Activated naive CD4-positive, alpha-beta T cell treated with anti-CD3 and anti-CD28 coated beads for 36 hours (primary cell): ENCODE measurements at regions not wholly inside any gene's neighbourhood (a gene's known extent, or its start where the extent isn't known, plus 50 kb on each side); places are given as distances from the start of the nearest gene placed in this dataset.

Experiments
- CTCF ChIA-PET: fragments of 350-600 bp; sonication (Branson Sonifier 250); formaldehyde crosslinking; loops from one replicate; lab custom pipeline; 2021; ENCODE audit warnings: antibody characterized with exemption; lab: Charles Lee
- DNase-seq: peaks from one replicate; pipeline ENCODE4 v3.0.0-alpha.2; 2020
- H3K27ac Mint-ChIP-seq: one replicate; pipeline ENCODE4 v1.8.0; 2021; ENCODE audit warnings: mild to moderate bottlenecking, mixed read lengths
- H3K27me3 Mint-ChIP-seq: one replicate; pipeline ENCODE4 v1.8.0; 2021; ENCODE audit warnings: low read depth, mixed read lengths
- H3K36me3 Mint-ChIP-seq: one replicate; pipeline ENCODE4 v1.8.0; 2021; ENCODE audit warnings: low read depth, mixed read lengths
- H3K4me1 Mint-ChIP-seq: one replicate; pipeline ENCODE4 v1.8.0; 2021; ENCODE audit warnings: low read depth, mixed read lengths
- H3K4me3 Mint-ChIP-seq: one replicate; pipeline ENCODE4 v1.8.0; 2021; ENCODE audit warnings: mild to moderate bottlenecking, moderate library complexity, mixed read lengths
- H3K9me3 Mint-ChIP-seq: one replicate; pipeline ENCODE4 v1.8.0; 2021; ENCODE audit warnings: mixed read lengths
- intact Hi-C: fragments of 100-400 bp; cut with micrococcal nuclease; formaldehyde crosslinking; loops from one replicate; pipeline ENCODE4 v1.15.1; 2023

DNA sequence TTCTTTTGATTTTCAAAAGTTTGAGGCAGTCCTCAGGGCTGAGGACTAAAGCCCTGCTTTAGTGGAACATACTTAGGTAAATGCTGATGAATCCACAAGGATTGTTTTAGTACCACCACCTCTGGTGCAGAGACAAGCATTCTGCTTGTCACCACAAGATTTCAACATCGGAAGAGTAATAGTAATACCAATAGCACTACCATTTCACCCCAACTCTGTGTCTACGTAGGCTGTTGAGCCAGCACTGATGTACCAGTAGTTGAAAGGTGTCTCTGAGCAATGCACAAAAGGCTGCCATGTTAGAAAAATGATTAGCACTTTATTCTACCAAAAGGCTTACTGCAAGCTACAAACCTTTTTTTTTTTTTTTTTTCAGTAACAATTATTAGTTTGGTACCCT, 213.2 kb upstream of the SLC24A2 start:
- intact Hi-C loops: no loop called here
- DNase-seq: no peak
- no peak overlapping the region for H3K27ac Mint-ChIP-seq
- peaks cover 34% of the 10 kb centered on the region for H3K4me1 Mint-ChIP-seq
- H3K36me3 Mint-ChIP-seq: no peaks in the 10 kb centered on the region
- CTCF ChIA-PET: no interaction called here
- no peak overlapping the region for H3K4me3 Mint-ChIP-seq
- peaks cover under 1% of the 10 kb centered on the region for H3K9me3 Mint-ChIP-seq
- no peaks in the 10 kb centered on the region for H3K27me3 Mint-ChIP-seq

DNA sequence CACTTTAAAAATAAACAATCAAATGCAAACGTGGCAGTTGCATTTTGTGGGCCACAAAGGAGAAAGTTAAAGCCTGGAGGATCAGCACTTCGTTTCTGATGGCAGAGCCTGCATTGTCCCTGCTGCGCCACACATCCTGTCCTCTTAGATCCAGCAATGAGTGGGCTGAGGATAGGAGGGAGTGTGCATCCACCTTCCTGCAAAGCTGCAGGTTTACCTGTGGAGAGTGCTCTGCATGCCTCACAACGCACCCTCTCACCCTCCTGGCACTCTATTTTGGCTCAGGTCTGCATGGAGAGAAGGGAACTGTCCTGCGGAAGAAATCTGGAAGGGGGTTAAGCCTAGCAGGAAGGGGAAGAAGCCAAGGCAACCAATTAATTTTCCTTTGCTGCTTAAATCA, 212.2 kb upstream of the SLC24A2 start:
- Mint-ChIP-seq H3K9me3 (peaks cover 2% of the 10 kb centered on the region), H3K4me1 (peaks cover 38% of the 10 kb centered on the region), H3K27ac (no peak overlapping the region), H3K4me3 (no peak overlapping the region), H3K36me3 (no peaks in the 10 kb centered on the region), H3K27me3 (no peaks in the 10 kb centered on the region)
- intact Hi-C loops: no loop called here
- CTCF ChIA-PET: no interaction called here
- DNase-seq: no peak

DNA sequence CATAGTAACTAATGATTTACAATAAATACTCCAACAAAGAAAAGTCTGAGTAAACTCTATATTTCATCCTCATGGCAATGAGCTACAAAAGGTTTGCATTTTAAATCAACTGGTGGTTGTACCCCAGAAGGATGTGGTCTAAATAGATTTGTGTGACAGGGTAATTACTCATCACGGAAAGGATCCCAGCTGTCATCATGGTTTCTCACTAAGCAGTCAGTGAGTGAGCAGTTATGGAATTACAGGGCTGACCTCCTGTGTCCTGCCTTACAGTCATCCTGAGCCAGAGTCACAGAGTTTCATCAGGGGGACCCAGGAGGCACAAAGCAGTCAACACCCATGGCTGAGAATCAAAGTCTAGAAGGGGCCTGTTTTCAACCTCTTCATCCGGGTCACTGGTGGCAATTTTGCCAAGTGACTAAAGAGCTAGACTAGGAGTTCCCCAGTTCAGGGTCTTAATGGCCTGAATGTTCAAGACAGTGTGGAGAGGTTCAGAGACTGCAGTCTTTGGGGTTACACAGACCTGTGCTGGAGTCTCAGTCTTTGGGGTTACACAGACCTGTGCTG, 210.7 kb upstream of the SLC24A2 start:
- Mint-ChIP-seq H3K27ac (peak overlapping the region; percentile 85), H3K9me3 (peaks cover 2% of the 10 kb centered on the region), H3K36me3 (no peaks in the 10 kb centered on the region), H3K4me3 (no peak overlapping the region), H3K4me1 (peaks cover 43% of the 10 kb centered on the region), H3K27me3 (no peaks in the 10 kb centered on the region)
- CTCF ChIA-PET: interaction anchor here (0.6 to 1.3 kb wide), 6 partner anchors 20 to 209 kb away, joined by 3 to 4 read pairs (median 3); no protein-coding TSS in a partner anchor
- DNase-seq: peak; percentile 85
- intact Hi-C loops: loop anchor here (1.0 to 5.0 kb wide), 22 partner anchors 23 to 1686 kb away; partner anchors contain the start of gene DENND4C

DNA sequence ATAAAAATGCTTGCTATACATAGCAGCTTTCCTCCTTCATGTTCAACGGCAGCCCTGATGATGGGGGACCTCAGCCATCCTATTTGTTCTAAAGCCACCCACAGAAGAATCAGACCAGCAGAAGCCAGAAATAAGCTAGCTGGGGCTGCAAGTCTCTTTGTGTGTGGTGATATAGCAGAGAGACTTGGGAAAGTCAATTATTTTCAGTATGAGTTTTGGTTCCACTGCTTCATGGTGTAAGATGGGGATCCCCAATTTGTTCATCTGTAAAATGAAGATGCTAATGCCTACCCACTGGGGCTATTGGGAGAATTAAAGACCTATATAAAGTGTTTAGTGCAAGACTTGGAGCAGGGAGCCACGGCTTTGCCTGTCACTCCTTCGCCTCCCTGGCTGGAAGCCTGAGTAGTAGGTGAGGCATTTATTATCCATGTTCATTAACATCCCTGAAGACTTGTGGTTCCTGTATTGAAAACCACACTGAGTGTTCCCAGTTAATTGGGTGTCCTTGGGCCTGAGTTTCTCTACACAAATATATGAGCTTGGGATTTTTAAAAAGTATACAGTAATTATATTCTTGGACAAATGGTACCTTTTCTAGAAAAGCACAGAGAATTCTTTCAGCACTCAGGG, 210.1 kb upstream of the SLC24A2 start:
- CTCF ChIA-PET: interaction anchor here (0.6 to 1.3 kb wide), 4 partner anchors 23 to 210 kb away, joined by 3 read pairs; no protein-coding TSS in a partner anchor
- no peak for DNase-seq

DNA sequence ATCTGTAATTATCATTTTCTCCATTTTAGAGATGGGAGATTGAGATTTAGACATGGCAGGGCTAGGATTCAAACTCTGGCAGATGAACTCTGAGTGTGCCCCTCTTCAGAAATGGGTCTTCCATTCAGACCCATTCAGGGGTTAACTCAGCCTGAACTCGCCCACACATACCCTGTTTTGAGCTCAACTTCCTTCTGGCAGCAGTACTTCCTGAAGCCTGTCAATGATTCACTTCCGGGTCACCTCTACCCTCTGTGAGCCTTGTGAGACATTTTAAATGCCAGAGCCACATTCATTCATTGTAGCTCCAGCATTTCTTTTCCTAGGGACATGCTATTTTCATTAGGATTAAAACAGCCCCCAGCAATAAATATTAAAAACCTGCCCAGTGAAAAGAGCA, 209.3 kb upstream of the SLC24A2 start:
- peak overlapping the region; percentile 85 for H3K27ac Mint-ChIP-seq
- H3K27me3 Mint-ChIP-seq: no peaks in the 10 kb centered on the region
- CTCF ChIA-PET: interaction anchor here (1.0 to 1.8 kb wide), 2 partner anchors 52 to 71 kb away, joined by 3 to 7 read pairs; no protein-coding TSS in a partner anchor
- no peaks in the 10 kb centered on the region for H3K36me3 Mint-ChIP-seq
- DNase-seq: peak; percentile 43
- no peak overlapping the region for H3K4me3 Mint-ChIP-seq
- H3K4me1 Mint-ChIP-seq: peaks cover 45% of the 10 kb centered on the region
- peaks cover 2% of the 10 kb centered on the region for H3K9me3 Mint-ChIP-seq
- intact Hi-C loops: loop anchor here (2.0 to 5.0 kb wide), 7 partner anchors 259 to 1359 kb away; partner anchors contain the start of gene DENND4C

More for the DNA sequence above, 210.1 kb upstream of the SLC24A2 start:
- peak overlapping the region; percentile 85 for H3K27ac Mint-ChIP-seq
- intact Hi-C loops: loop anchor here (1.0 to 5.0 kb wide), 22 partner anchors 23 to 1686 kb away; partner anchors contain the start of gene DENND4C
- peaks cover 2% of the 10 kb centered on the region for H3K9me3 Mint-ChIP-seq
- H3K4me1 Mint-ChIP-seq: peaks cover 43% of the 10 kb centered on the region
- no peaks in the 10 kb centered on the region for H3K36me3 Mint-ChIP-seq
- H3K27me3 Mint-ChIP-seq: no peaks in the 10 kb centered on the region
- no peak overlapping the region for H3K4me3 Mint-ChIP-seq

DNA sequence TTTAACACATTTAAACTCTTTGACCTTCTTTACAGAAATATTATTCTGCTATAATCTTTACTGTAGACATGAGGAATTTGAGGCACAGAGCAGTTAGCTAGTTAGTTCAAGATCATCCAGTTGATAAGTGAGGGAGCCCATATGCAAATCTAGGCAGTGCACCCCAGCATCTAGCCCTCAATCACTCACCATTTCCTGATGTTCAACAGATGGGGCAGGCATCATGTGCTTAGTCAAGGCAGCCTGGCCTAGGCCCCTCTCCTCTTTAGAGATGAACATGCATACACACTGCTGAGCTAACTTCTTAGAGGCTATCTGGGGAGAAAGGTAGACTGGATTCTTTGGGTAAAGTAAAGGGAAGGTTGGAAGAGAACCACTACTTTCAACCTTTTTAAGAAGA, 206.8 kb upstream of the SLC24A2 start:
- CTCF ChIA-PET: interaction anchor here (1.7 kb wide), 1 partner anchor 362 kb away, joined by 4 read pairs; no protein-coding TSS in a partner anchor
- H3K27me3 Mint-ChIP-seq: no peaks in the 10 kb centered on the region
- no peak overlapping the region for H3K27ac Mint-ChIP-seq
- intact Hi-C loops: loop anchor here (5.0 kb wide), 2 partner anchors 763 to 1362 kb away; partner anchors contain the start of gene DENND4C
- H3K4me1 Mint-ChIP-seq: peaks cover 61% of the 10 kb centered on the region
- H3K4me3 Mint-ChIP-seq: no peak overlapping the region
- H3K36me3 Mint-ChIP-seq: no peaks in the 10 kb centered on the region
- peaks cover 2% of the 10 kb centered on the region for H3K9me3 Mint-ChIP-seq
- no peak for DNase-seq

DNA sequence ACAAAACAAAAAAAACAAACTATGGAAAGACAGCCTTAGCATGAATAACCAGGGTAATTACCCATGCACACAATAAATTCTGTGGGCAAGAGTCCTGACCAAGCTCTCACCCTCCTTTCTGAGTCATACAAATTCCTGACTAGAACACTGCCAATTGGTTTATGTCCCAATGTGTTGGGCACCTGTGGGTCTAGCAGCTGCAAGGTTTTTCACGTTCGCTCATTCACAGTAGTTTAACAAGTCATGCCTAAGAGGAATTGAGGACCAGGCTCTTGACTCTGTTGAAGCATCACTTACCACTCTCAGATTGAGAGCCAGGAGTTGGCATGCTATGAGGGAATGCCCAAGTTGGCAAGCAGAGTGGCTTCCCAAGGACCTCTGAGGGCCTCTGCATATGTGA, 205.5 kb upstream of the SLC24A2 start:
- Mint-ChIP-seq H3K36me3 (no peaks in the 10 kb centered on the region), H3K4me3 (no peak overlapping the region), H3K4me1 (peaks cover 48% of the 10 kb centered on the region), H3K27ac (no peak overlapping the region), H3K27me3 (no peaks in the 10 kb centered on the region), H3K9me3 (peaks cover 2% of the 10 kb centered on the region)
- intact Hi-C loops: no loop called here
- CTCF ChIA-PET: no interaction called here
- DNase-seq: no peak

DNA sequence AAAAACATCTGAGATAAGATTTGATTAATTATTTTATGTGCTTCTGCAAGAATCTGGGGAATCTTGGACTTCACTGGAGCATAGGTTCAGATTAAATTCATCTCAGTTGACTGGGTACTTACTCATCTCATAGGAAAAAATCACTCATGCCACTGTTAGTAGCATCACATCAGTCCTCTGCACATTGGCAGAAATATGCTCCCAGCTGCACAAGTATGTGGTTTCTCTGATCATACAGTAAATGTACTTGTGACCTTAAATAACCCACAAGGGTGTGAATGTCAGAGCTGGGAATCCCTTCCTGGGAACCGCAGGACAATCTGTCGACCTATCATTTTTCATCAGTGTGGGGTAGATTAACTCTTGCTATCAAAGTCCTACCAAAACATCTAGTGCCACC, 203.7 kb upstream of the SLC24A2 start:
- Mint-ChIP-seq H3K36me3 (no peaks in the 10 kb centered on the region), H3K4me3 (no peak overlapping the region), H3K4me1 (peaks cover 32% of the 10 kb centered on the region), H3K27ac (no peak overlapping the region), H3K27me3 (no peaks in the 10 kb centered on the region), H3K9me3 (peaks cover 2% of the 10 kb centered on the region)
- intact Hi-C loops: no loop called here
- CTCF ChIA-PET: no interaction called here
- peak; percentile 22 for DNase-seq

DNA sequence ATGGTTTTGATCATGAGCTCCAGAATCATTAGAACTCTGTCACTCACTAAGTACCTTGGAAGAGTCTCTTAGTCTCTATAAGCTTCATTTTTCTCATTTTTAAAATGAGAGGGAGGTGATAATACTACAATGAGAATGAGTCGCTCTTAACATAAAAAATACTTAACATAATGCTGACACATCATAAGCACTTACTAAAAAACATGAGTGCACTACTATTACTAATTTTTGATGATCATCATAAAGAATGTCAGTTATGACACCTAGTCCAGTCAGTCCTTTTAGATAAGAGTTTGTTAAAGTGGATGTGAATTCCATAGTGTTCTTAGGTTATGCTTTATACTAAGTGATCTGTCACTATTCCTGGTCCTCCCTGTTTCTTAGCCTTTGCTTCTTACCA, 200.4 kb upstream of the SLC24A2 start:
- Mint-ChIP-seq H3K9me3 (no peaks in the 10 kb centered on the region), H3K27me3 (no peaks in the 10 kb centered on the region), H3K4me3 (no peak overlapping the region), H3K27ac (no peak overlapping the region), H3K4me1 (peaks cover 18% of the 10 kb centered on the region), H3K36me3 (no peaks in the 10 kb centered on the region)
- DNase-seq: no peak
- CTCF ChIA-PET: interaction anchor here (1.3 kb wide), 1 partner anchor 12 kb away, joined by 6 read pairs; no protein-coding TSS in a partner anchor
- intact Hi-C loops: no loop called here

DNA sequence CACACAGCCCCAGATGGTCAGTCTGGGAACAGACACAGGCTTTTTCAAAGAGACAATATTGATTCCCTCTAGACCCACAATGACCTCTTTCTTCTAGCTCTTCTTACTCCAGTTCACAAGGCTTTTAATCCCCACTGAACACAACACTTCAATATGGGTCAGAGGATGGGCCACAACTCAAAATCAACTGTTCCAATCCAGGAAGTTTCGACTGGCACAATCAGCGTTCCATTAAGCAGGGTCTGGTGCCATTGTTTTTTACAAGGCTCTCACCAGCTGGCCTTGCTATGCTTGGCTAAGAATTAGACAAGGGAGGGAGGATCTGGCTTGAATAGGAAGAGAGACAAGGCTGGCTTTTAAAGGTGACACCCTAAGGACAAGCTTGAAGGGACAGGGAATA, 199.4 kb upstream of the SLC24A2 start:
- Mint-ChIP-seq H3K27ac (no peak overlapping the region), H3K36me3 (no peaks in the 10 kb centered on the region), H3K9me3 (no peaks in the 10 kb centered on the region), H3K4me1 (peaks cover 15% of the 10 kb centered on the region), H3K4me3 (no peak overlapping the region), H3K27me3 (no peaks in the 10 kb centered on the region)
- CTCF ChIA-PET: interaction anchor here (1.3 kb wide), 1 partner anchor 11 kb away, joined by 6 read pairs; no protein-coding TSS in a partner anchor
- intact Hi-C loops: no loop called here
- DNase-seq: no peak

DNA sequence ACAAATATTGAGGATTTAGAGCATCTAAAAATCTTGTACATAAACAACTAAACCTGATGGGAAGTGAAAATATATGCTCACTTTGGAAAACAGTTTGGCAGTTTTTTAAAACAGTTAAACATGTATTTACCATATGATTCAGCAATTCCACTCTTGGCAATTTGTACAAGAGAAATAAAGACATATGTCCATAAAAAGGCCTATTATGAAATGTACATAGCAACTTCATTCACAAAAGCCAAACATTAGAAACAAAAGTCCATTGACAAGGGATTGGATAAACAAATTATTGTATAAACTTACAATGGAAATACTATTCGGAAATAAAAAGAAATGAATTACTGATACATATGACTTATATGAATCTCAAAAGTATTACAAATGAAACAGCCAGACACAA, 196.2 kb upstream of the SLC24A2 start:
- no peak overlapping the region for H3K27ac Mint-ChIP-seq
- H3K4me3 Mint-ChIP-seq: no peak overlapping the region
- no peak for DNase-seq
- CTCF ChIA-PET: no interaction called here
- no peaks in the 10 kb centered on the region for H3K9me3 Mint-ChIP-seq
- intact Hi-C loops: no loop called here
- no peaks in the 10 kb centered on the region for H3K36me3 Mint-ChIP-seq
- H3K4me1 Mint-ChIP-seq: no peaks in the 10 kb centered on the region
- no peaks in the 10 kb centered on the region for H3K27me3 Mint-ChIP-seq

DNA sequence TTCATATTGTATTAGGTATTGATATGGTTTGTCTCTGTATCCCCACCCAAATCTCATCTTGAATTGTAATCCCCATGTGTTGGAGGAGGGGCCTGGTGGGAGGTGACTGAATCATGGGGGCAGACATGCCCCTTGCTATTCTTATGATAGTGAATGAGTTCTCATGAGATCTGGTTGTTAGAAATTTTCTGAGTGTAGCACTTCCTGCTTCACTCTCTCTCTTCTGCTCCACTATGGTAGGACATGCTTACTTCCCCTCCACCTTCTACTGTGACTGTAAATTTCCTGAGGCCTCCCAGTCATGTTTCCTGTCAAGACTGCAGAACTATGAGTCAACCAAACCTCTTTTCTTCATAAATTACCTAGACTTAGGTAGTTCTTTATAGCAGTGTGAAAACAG, 187.4 kb upstream of the SLC24A2 start:
- CTCF ChIA-PET: interaction anchor here (0.5 to 1.1 kb wide), 2 partner anchors 23 to 511 kb away, joined by 3 read pairs; no protein-coding TSS in a partner anchor
- Mint-ChIP-seq H3K36me3 (no peaks in the 10 kb centered on the region), H3K27ac (peak overlapping the region; percentile 83), H3K9me3 (peaks cover 3% of the 10 kb centered on the region), H3K27me3 (no peaks in the 10 kb centered on the region), H3K4me1 (peaks cover 28% of the 10 kb centered on the region), H3K4me3 (no peak overlapping the region)
- intact Hi-C loops: loop anchor here (1.0 to 5.0 kb wide), 13 partner anchors 23 to 1054 kb away; partner anchors contain the start of genes DENND4C and MLLT3
- peak; percentile 69 for DNase-seq
